Upper lobe of left lung (tissue), 4 donors: ENCODE measurements at regions not wholly inside any gene's neighbourhood (a gene's known extent, or its start where the extent isn't known, plus 50 kb on each side); places are given as distances from the start of the nearest gene placed in this dataset.

Experiments used
- POLR2A ChIP-seq, 4 donors: fragments of 450-650 bp; IDR thresholded peaks; one replicate each; pipeline ENCODE4 v1.5.1; 2016 to 2017; ENCODE audit warnings: antibody characterized with exemption in 4 of 4, mild to moderate bottlenecking in 2 of 4
- POLR2AphosphoS5 ChIP-seq, 2 donors: sonication (generic); formaldehyde crosslinking; IDR thresholded peaks; one replicate each; pipeline ENCODE4 v1.5.1; 2017; ENCODE audit warnings: antibody characterized with exemption in 2 of 2
- TF ChIP-seq, protein P1 (sequence below), 6 experiments: fragments of 450-650 bp in 4 of 6; fragments of 200-600 bp in 2 of 6; sonication (generic) in 2 of 6; IDR thresholded peaks; one replicate each; pipeline ENCODE4 v1.5.1; 2016 to 2019; ENCODE audit warnings: antibody characterized with exemption in 6 of 6

DNA sequence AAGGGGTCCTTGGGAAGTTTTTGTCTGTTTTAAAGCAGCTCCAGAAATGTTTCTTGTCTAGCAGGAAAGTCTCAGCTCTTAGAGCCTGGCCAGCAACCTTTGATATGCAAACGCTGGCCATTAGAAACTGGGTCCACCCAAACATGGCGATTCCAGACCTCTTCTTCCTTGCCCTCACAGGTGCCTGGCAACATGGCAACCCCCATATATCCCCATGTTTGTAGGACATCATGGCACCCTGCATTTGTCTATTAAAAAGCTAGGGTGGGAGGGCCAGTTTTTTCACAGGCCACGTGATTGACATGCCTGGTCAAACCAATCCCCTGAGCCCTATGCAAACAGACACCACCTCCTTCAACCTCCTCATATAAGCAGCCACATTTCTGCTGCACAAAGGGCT lies 848.7 kb upstream of the FOXG1 start:
- TF ChIP-seq, protein P1, sequence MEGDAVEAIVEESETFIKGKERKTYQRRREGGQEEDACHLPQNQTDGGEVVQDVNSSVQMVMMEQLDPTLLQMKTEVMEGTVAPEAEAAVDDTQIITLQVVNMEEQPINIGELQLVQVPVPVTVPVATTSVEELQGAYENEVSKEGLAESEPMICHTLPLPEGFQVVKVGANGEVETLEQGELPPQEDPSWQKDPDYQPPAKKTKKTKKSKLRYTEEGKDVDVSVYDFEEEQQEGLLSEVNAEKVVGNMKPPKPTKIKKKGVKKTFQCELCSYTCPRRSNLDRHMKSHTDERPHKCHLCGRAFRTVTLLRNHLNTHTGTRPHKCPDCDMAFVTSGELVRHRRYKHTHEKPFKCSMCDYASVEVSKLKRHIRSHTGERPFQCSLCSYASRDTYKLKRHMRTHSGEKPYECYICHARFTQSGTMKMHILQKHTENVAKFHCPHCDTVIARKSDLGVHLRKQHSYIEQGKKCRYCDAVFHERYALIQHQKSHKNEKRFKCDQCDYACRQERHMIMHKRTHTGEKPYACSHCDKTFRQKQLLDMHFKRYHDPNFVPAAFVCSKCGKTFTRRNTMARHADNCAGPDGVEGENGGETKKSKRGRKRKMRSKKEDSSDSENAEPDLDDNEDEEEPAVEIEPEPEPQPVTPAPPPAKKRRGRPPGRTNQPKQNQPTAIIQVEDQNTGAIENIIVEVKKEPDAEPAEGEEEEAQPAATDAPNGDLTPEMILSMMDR (IDR thresholded peaks at IDR 0.05): no peak
- TF ChIP-seq POLR2A (IDR thresholded peaks at IDR 0.05): no peak
- TF ChIP-seq POLR2AphosphoS5 (IDR thresholded peaks at IDR 0.05): no peak
